TTC549 (cell line): ENCODE measurements at regions not wholly inside any gene's neighbourhood (a gene's known extent, or its start where the extent isn't known, plus 50 kb on each side); places are given as distances from the start of the nearest gene placed in this dataset.

Experiments used
- FAIRE-seq: peaks from 2 replicates; lab custom pipeline; 2012; peaks lifted over from hg19 to GRCh38; lab: Jason Lieb, UNC

DNA sequence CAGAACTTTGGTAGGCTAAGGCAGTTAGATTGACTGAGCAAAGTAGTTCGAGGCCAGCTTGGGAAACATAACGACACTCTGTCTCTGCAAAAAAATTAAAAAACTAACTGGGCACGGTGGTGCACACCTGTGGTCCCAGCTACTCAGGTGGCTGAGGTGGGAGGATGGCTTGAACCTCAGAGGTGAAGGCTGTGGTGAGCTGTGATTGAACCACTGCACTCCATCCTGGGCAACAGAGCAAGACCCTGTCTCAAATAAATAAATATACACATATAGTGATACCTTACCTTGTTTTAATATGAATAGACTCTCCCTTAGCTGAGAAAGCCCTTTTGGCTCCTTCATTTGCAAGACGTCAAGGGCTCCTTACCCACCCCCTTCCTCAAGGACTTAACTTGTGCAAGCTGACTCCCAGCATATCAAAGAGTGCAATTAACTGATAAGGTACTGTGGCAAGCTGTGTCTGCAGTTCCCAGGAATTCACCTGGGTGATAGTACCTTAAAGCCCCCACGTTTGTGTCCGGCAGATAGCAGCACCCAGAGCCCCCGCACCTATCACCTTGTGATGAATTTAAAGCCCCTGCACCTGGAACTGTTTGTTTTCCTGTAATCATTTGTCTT lies 655.6 kb upstream of the GALNTL6 start:
- no peak for FAIRE-seq

- no peak for FAIRE-seq
These were observed 670.6 kb upstream of the GALNTL6 start for GRCh38 chr4:171142639-171143038.

DNA sequence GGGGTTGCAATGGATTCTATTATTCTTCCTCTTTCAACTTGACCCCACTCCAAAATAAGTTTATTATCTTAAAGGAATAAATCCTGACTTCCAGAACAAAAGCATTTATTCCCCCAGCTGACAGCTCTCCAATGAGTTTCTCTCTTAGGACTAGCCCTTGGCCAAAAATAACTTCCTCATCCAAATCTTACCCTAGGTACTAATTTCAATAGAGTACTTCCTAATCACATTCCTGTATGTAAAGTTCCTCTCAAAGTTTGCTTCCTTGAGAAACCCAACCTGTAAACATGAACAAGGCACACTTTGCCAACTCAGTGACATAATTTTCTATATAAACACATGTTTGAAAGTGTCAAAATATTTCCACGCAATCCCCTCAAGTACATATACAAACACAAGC lies 671.2 kb upstream of the GALNTL6 start:
- no peak for FAIRE-seq

- FAIRE-seq: no peak
These were observed 682.9 kb upstream of the GALNTL6 start for GRCh38 chr4:171130256-171130801.

GRCh38 chr4:171118091-171118490 lies 695.1 kb upstream of the GALNTL6 start:
- no peak for FAIRE-seq

DNA sequence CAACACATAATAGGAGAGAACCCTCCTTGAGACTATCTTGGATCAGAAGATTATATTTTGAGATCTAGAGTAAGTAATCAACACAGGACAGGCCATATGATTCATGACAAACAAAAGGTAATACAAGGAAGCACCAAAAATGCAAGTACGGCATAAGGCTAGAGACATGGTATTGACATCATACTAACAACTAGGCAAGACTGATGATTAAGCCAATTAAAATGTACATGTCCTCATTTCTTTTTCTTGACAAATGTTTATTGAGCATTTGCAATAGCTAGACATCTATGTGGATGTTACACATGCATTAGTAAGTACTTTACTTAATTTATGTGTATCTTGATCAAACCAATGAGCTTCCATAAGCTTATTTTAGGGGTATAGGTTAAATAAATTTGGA lies 695.7 kb upstream of the GALNTL6 start:
- FAIRE-seq: no peak

- FAIRE-seq: no peak
These were observed 711.4 kb upstream of the GALNTL6 start for GRCh38 chr4:171101845-171102244.

DNA sequence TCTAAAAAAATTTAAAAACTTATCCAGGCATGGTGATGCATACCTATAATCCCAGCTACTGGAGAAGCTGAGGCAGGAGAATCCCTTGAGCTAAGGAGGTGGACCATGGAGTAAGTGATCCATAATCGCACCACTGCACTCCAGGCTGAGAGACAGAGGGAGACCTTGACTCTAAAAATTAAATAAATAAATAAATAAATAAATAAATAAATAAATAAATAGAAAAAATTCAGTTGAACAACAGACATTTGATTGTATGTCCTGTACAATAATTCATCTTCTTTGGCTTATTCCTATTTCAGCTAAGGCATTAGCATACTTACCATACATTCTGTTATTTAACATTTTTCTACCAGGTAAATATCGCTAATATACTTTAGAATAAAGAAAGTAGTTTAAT lies 726.1 kb upstream of the GALNTL6 start:
- no peak for FAIRE-seq

- FAIRE-seq: no peak
These were observed 745.8 kb upstream of the GALNTL6 start for GRCh38 chr4:171067422-171067821.

DNA sequence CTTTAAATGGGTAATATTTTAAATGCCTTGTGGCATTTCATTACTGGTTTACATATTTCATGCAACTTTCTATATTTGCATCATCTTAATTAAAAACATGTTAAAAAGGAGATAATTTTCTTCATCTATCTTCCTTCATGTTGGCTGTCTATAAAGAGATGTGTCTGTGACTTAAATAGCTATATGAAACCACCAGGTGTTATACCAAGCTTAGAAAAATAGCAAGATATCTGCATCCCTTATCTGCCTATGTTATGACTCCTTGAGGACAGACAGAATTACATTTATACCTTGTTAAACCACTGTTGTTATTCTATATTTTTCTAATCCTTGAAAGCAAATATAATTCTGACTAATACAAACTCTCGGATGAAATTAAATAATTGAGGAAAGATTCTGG lies 763.8 kb upstream of the GALNTL6 start:
- no peak for FAIRE-seq

DNA sequence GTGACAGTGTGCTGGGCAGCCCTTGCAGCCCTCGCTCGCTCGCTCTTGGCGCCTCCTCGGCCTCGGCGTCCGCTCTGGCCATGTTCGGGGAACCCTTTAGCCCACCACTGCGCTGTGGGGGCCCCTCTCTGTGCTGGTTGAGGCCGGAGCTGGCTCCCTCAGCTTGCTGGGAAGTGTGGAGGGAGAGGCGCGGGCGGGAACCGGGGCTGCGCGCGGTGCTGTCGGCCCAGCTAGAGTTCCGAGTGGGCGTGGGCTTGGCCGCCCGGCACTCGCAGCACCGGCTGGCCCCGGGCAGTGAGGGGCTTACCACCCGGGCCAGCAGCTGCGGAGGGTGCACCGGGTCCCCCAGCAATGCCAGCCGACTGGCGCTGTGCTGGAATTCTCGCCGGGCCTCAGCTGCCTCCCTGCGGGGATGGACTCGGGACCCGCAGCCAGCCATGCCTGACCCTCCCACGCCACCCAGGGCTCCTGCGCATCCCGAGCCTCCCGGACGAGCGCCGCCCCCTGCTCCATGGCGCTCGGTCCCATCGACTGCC lies 770.1 kb upstream of the GALNTL6 start:
- FAIRE-seq: no peak

DNA sequence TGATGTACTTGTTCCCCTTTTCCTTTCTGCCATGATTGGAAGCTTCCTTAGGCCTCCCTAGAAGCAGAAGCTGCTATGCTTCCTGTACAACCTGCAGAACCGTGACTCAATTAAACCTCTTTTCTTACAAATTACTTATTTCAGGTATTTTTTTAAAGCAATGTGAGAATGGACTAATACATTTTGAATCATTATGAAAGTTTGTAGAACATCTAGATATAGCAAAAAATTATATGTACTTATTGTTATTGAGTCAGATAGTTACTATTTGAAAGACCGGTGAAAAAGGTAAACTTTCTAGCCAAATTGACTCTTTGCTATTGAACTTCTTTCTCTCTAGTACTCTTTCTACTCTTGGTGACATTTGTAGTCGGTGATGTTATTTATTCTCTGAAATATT lies 777.3 kb upstream of the GALNTL6 start:
- no peak for FAIRE-seq

DNA sequence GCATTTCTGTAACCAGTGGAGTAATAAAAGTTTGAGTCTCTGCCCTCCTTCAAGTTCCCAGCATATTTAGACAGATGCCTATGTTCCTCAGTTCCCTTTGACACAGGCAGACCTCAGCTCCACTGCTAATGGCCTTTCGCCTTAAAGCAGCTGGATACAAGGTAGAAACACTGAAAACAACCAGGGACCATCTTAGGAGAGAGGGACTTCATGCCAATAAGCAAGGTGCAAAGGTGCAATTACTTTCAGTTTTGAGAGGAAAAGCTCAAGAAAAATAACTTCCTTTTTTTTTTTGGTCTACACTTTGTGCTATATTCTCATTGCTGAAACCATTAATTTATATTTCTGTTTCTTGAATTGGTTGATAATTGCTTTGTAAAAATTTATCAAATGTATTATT lies 781.9 kb upstream of the GALNTL6 start:
- FAIRE-seq: no peak

DNA sequence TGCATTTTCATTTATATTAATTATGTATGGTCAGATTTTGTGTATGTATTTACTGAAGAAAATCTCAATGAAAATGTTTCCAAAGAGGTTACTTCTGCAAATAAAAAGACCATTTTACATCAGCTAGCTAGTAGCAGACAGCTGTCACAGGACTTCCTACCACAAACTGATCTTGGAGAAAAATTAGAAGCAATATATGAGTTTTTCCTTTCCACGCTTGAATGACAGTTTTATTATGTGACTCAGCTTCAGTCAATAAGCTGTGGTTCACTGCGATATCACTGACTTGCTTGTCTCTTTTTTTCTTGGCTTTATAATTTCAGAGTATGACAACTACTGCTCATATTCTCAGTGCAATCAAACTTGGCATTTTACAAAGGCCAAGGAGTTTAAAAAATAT lies 787.4 kb upstream of the GALNTL6 start:
- no peak for FAIRE-seq

DNA sequence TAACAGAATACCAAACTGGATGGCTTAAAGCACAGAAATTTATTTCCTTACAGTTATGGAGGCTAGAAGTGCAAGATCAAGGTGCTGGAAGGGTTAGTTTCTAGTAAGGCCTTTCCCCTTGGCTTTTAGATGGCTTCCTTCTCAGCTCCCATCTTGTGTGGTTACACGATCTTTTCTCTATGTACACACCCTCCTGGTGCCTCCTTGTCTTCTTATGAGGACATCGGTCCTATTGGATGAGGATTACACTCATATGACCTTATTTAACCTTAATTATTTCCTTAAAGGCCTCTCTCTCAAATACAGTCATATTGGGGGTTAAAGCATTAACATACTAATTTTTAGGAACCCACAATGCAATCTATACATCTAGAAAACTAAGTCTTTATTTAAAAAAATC lies 787.9 kb upstream of the GALNTL6 start:
- FAIRE-seq: no peak

DNA sequence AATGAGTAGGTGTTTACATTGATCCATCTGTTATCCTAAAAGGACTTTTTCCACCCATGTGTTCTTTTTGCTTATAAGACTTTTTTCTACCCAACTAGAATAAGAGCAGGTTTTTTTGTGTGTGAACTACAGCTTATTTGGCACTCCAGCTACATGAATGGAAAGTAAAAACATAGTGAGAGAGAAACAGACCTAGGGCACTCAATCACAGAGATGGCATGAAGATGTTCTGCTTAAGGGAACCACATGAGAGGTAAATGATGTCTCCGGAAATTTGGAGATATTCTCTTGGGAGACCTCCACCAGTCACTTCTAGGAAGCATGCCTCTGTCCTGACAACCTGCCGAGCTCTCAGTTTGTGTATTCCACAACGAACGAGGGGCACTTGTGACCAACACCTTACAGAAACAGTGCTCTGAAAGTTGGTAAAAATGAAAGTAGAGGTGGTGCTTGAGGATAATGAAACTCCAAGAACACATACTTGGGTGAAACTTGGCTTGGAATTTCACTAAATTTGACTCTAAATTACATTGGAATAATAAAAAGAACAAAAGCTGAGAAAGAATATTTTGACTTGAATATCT lies 788.4 kb upstream of the GALNTL6 start:
- FAIRE-seq: no peak

- no peak for FAIRE-seq
These were observed 790.4 kb upstream of the GALNTL6 start for GRCh38 chr4:171022824-171023230.

DNA sequence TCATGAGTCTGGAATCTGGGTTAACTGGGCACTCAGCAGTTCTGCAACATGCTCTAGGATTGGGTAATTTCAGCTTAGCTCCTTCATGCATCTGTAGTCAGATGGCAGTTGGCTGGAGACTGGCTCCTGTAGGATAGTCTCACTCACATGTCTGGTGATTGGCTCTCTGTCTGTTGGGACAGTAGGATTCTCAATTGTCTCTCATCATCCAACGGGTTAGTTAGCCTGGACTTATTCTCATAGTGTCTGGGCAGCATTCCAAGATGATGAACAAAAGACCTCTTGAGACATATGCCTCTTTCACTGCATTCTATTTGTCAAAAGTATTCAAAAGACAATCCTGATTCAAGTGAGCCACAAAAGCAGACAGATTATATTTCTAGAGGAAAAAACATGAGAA lies 795.6 kb upstream of the GALNTL6 start:
- no peak for FAIRE-seq

DNA sequence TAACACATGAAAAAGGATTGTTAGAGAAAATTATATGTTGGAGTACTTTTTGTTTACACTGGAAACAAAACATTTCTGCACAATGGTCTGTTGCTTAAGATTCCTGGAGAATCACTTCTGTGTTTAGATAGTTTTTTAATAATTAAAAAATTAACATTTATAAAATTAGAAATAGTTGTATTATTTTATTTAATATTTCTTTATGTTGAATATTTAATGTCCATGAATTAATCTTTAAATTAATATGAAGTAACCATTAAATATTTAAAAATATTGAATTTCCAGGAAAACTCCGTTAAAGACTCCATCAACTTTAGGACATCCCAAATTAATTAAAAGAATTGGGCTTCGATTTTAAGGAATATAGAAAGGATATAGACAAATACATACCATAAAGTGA lies 797.1 kb upstream of the GALNTL6 start:
- no peak for FAIRE-seq

DNA sequence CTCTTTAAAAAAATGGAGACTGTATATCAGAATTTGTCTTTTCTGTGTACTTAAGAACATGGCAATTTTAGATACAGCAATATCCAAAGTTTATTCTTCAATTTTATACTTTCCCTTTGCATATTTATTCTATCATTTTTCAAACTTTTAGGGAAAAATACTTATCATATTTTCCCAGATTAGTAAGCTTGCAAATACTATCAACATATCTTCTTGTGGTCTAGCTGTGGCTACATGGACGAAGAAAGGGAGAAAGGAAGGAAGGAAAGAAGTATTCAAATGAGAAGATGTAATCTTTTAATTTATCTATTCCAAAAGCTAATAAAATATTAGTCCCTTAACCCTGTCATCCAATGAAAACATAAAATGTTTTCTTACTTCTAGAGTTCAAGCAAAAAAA lies 797.8 kb upstream of the GALNTL6 start:
- no peak for FAIRE-seq

DNA sequence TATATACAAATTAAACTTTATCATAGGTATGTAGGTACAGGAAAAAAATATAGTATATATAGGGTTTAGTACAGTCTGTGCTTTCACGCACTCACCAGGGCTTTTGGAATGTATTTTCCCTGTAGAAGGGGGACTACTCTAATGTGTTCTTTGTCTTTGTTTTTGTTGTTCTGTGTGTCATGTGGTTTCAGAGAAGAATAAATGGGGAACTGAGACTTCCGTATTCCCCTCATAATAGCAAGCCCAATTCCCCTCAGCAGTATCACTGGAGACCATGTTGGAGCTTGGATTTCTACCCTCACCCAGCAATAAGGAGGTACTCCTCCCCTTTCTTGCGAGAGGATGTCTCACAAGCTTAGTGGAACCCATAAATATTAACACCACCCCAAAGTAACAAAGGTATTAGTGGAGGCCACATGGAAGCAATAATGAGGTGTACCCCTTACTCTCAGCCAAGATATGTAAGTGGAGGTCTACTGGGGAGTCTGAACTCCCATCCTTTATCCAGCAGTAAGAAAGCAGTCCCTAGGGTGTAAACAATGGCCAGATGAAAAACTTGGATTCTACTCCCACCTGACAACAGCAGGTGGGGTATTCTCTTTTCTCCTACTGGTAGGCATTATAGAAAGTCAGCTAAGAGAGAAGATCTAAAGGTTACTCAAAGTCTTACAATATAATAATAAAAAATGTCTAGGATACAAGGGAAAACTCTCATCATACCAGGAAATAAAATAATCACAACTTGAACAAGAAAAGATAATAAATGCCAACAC lies 805.4 kb upstream of the GALNTL6 start:
- no peak for FAIRE-seq

DNA sequence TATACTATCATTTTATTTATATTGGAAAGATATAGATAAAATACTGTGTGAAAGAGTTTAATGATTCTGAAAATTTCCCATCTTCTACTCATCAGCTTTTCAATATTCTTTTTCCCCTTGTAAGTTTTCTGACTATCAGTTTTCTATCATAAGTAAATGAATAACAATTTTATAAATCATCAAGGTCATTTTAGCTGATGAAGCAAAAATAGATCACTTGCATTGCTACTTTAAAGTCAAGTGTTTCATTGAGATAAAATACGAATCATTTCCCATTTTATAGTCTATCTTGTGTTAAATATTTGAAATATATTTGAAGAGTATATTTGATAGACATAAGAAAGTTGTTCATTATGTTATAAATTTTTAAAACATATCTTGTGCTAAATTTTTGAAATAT lies 811.0 kb upstream of the GALNTL6 start:
- FAIRE-seq: no peak

DNA sequence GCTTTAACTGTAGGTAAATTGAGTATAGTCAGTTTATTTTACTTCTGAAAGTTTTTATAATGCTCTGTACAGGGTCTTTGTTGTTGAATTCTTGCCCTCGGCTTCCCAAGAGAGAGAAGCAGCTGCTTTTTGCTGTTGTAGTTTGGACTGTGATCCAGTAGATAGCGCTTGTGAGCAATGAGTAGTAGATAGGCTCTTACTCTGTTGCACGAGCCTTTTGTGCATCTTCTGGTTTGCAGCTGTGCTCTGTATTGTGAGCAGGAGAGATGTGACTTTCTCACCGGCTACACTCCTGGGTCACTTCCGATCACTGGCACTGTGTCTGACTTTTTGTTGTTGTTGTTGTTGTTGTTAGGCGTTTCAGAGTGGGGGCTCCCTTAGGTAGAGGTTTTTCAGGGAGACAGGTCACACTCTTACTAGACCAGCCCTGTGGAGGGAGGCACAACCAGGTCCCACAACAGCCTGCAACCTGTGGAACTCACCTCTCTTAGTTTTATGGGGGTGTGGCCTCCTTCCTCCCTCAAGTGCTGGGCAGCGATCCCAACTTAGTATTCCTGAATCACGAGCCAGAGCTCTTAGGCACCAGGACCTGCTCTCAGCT lies 822.1 kb upstream of the GALNTL6 start:
- no peak for FAIRE-seq
